Cardiac fibroblast (primary cell): ENCODE measurements at regions not wholly inside any gene's neighbourhood (a gene's known extent, or its start where the extent isn't known, plus 50 kb on each side); places are given as distances from the start of the nearest gene placed in this dataset.

Source experiments
- DNase-seq, 2 donors: peaks; one replicate each; pipeline versions ENCODE4 v3.0.0 to v3.0.0-alpha.2; 2010; ENCODE audit warnings: low read depth in 2 of 2
- H3K4me3 ChIP-seq, 2 donors: replicated peaks in 1 of 2; 1 replicate in 1 of 2; 2 replicates in 1 of 2; pipeline ENCODE4 v1.5.1; 2011; ENCODE audit warnings: low read depth in 2 of 2, low read length in 2 of 2, mild to moderate bottlenecking in 2 of 2, moderate library complexity in 1 of 2
- CTCF ChIP-seq: IDR thresholded peaks from one replicate; pipeline ENCODE4 v1.5.1; 2011; ENCODE audit warnings: low read depth, mild to moderate bottlenecking, low read length, inconsistent platforms

- H3K4me3 ChIP-seq, result no peak overlapping the region
- TF ChIP-seq CTCF, result no peak
- DNase-seq, result no peak
These were observed 155.3 kb upstream of the CDH19 start for GRCh38 chr18:66759050-66759828.

DNA sequence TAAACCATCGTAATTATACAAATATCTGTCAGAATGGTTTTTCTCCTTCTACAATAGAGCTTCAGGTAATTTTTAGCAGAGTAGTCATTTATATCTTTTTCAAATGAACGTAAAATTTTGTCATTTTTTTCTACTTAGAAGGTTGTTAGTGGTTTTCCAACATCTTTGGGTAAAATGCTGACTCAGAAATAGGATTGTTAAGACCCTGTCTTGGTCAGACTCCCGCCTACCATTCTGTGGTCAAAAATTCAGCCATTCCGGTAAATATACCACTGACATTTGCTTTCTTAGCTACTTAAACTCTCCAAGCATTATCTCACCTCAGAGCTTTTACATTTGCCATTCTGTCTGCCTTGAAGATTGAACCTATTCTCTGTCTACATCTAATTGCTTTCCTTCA, 154.1 kb upstream of the CDH19 start:
- no peak for TF ChIP-seq CTCF
- no peak for DNase-seq
- H3K4me3 ChIP-seq, result no peak overlapping the region

- no peak for TF ChIP-seq CTCF
- DNase-seq, result no peak
- H3K4me3 ChIP-seq, result no peak overlapping the region
These were observed 150.4 kb upstream of the CDH19 start for GRCh38 chr18:66754335-66754734.

- DNase-seq, result no peak
- H3K4me3 ChIP-seq, result no peak overlapping the region
- TF ChIP-seq CTCF, result no peak
These were observed 148.8 kb upstream of the CDH19 start for GRCh38 chr18:66752733-66753132.

DNA sequence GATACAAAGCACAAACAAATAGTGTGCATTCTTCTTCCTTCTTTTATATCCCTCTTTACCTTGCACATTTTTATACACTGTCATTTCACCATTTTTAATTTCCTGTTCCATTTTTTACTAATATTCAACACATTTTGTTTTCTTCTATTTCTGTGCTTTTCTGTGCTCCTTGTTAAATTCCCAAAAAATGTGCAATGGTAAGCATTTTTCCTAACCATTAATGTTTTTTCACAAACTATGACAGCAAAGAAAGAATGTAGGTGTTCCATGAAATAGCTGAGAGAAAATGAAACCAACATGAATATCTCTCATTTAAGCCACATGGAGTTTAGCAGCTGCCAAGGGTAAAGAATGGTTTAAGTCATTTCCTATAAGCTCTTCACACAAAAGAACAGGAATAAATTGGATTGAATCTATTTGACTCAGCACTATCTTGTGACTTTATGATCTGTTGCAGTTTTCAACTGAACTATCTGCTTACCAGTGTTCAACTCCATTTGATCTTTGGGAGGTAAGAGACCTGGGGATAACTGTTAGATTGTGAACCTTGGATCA, 145.7 kb upstream of the CDH19 start:
- no peak overlapping the region for H3K4me3 ChIP-seq
- peak in 1 of 2 donors; percentile 29 for DNase-seq
- no peak for TF ChIP-seq CTCF

DNA sequence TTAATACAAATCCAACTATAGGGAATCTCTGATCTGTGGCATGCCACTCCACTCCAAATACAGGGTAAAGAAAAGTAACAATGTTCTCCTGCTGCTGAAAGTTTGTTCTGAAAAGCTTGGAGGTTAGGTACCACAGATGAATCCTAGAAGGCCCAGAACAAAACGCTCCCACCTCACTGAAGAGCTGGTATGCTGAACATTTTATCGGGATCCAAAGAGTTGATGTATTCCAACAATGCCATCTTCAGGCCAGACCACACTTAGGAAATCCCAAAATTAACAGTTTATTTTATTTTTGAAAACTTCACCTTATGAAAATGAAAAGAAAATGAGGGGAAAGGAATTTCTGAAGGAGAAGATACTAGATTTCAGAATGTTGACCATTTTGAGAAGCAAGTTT, 145.1 kb upstream of the CDH19 start:
- H3K4me3 ChIP-seq, result no peak overlapping the region
- TF ChIP-seq CTCF, result peak; percentile 14
- DNase-seq, result peak; percentile 51 to 55

DNA sequence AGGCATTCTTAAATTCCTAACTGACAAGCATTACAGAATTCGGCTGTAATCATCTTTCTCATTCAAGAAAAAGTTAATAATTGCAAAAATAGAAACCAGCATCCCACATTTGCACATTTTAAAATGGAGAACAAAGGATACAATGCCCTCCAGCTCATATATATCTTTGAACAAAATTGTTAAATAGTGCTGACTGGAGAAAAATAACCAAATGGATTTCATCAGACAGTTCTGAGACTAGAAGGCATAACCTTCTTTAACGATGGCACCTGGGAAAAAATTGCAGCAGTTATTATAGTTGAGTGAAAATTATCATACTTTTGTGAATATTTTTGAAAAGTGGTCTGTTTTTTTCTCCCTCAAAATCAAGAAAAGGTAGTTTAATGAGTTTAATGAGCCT, 138.9 kb upstream of the CDH19 start:
- H3K4me3 ChIP-seq, result no peak overlapping the region
- no peak for TF ChIP-seq CTCF
- DNase-seq, result no peak
